PC-9 (cell line): ENCODE measurements at regions not wholly inside any gene's neighbourhood (a gene's known extent, or its start where the extent isn't known, plus 50 kb on each side); places are given as distances from the start of the nearest gene placed in this dataset.

Experiments
- BruUV-seq: library from RNA; stranded (reverse); fragments of 400-500 nt; replicated peaks from 2 replicates; lab custom pipeline; 2021; lab: Mats Ljungman, UMichigan
- CTCF ChIA-PET: fragments of 300-600 bp; sonication (Branson Sonifier 250); formaldehyde crosslinking; loops from one replicate; lab custom pipeline; 2022; ENCODE audit warnings: antibody characterized with exemption; lab: Charles Lee
- POLR2A ChIA-PET: fragments of 300-600 bp; sonication (Branson Sonifier 250); formaldehyde crosslinking; loops from one replicate; lab custom pipeline; 2022; ENCODE audit warnings: antibody characterized with exemption; ENCODE audit not compliant: unreplicated experiment; lab: Charles Lee
- DNase-seq, 2 experiments: peaks; one replicate each; pipeline versions ENCODE4 v3.0.0 to v3.0.0-alpha.2; 2015 to 2022; ENCODE audit warnings: mixed read lengths in 1 of 2
- H2AFZ ChIP-seq: fragments of 200-600 bp; sonication (generic); 2 replicates; pipeline ENCODE4 v1.8.1; 2017; ENCODE audit warnings: antibody characterized with exemption
- H3F3A ChIP-seq: fragments of 200-600 bp; sonication (generic); 2 replicates; pipeline ENCODE4 v1.8.1; 2017; ENCODE audit warnings: antibody characterized with exemption, mild to moderate bottlenecking, low read depth; ENCODE audit not compliant: insufficient read depth
- H3K27ac ChIP-seq: fragments of 200-600 bp; sonication (generic); 2 replicates; pipeline ENCODE4 v1.6.1; 2016; ENCODE audit warnings: mixed run types
- H3K27me3 ChIP-seq: fragments of 200-600 bp; sonication (generic); 2 replicates; pipeline ENCODE4 v1.6.1; 2016; ENCODE audit warnings: low read depth, mixed run types; ENCODE audit not compliant: insufficient read depth
- H3K36me3 ChIP-seq: fragments of 200-600 bp; sonication (generic); 2 replicates; pipeline ENCODE4 v1.6.1; 2016; ENCODE audit warnings: low read depth, mixed run types
- H3K4me1 ChIP-seq: fragments of 200-600 bp; sonication (generic); replicated peaks from 2 replicates; pipeline ENCODE4 v1.6.1; 2016; ENCODE audit warnings: mixed run types; ENCODE audit not compliant: insufficient read depth
- H3K4me2 ChIP-seq: fragments of 200-600 bp; sonication (generic); 2 replicates; pipeline ENCODE4 v1.6.1; 2017; ENCODE audit warnings: mixed run types
- H3K4me3 ChIP-seq: fragments of 200-600 bp; sonication (generic); 2 replicates; pipeline ENCODE4 v1.6.1; 2016; ENCODE audit warnings: mixed run types
- H3K79me2 ChIP-seq: fragments of 200-600 bp; sonication (generic); 2 replicates; pipeline ENCODE4 v1.6.1; 2017; ENCODE audit warnings: low read depth, mixed run types
- H3K9me2 ChIP-seq: fragments of 200-600 bp; sonication (generic); 2 replicates; pipeline ENCODE4 v1.8.1; 2017; ENCODE audit warnings: mild to moderate bottlenecking; ENCODE audit not compliant: insufficient read depth
- H3K9me3 ChIP-seq: fragments of 200-600 bp; sonication (generic); 2 replicates; pipeline ENCODE4 v1.8.1; 2016; ENCODE audit warnings: low read depth; ENCODE audit not compliant: insufficient read depth
- H4K20me1 ChIP-seq: fragments of 200-600 bp; sonication (generic); 2 replicates; pipeline ENCODE4 v1.8.1; 2017; ENCODE audit not compliant: insufficient read depth
- CTCF ChIP-seq: fragments of 200-600 bp; sonication (generic); conservative IDR thresholded peaks from 2 replicates; pipeline ENCODE4 v1.6.1; 2017; ENCODE audit warnings: mixed run types, antibody characterized with exemption, mild to moderate bottlenecking, moderate library complexity
- EZH2 ChIP-seq: fragments of 200-600 bp; sonication (generic); IDR thresholded peaks from 2 replicates; pipeline ENCODE4 v1.8.0; 2017; ENCODE audit warnings: antibody characterized with exemption, low read depth
- intact Hi-C: fragments of 100-400 bp; cut with micrococcal nuclease; formaldehyde crosslinking; loops from one replicate; pipeline ENCODE4 v1.10.0; 2022; ENCODE audit not compliant: unreplicated experiment

GRCh38 chr10:3393958-3394357, 221.4 kb upstream of the PITRM1 start:
- Histone ChIP-seq H2AFZ (no peak overlapping the region), H3K36me3 (no peaks in the 10 kb centered on the region), H3K9me2 (no peaks in the 10 kb centered on the region), H3K4me1 (no peaks in the 10 kb centered on the region), H3K4me2 (no peak overlapping the region), H3K79me2 (no peaks in the 10 kb centered on the region), H3K4me3 (no peak overlapping the region), H3K27ac (no peak overlapping the region), H3F3A (no peaks in the 10 kb centered on the region), H3K27me3 (no peaks in the 10 kb centered on the region), H3K9me3 (no peaks in the 10 kb centered on the region), H4K20me1 (no peaks in the 10 kb centered on the region)
- CTCF ChIA-PET: no interaction called here
- no TSS peak for BruUV-seq
- no peak for DNase-seq
- TF ChIP-seq CTCF (no peak), EZH2 (no peak)
- POLR2A ChIA-PET: no interaction called here
- intact Hi-C loops: no loop called here

- Histone ChIP-seq H3F3A (no peaks in the 10 kb centered on the region), H3K27me3 (no peaks in the 10 kb centered on the region), H3K9me3 (no peaks in the 10 kb centered on the region), H3K4me1 (no peaks in the 10 kb centered on the region), H3K36me3 (no peaks in the 10 kb centered on the region), H3K9me2 (no peaks in the 10 kb centered on the region), H3K79me2 (no peaks in the 10 kb centered on the region), H3K27ac (no peak overlapping the region), H4K20me1 (no peaks in the 10 kb centered on the region), H3K4me3 (no peak overlapping the region), H3K4me2 (no peak overlapping the region), H2AFZ (no peak overlapping the region)
- POLR2A ChIA-PET: interaction anchor here (0.6 kb wide), 2 partner anchors 394 to 1235 kb away, joined by 3 to 5 read pairs; partner anchors contain the start of gene KLF6
- no peak for DNase-seq
- BruUV-seq: no TSS peak
- CTCF ChIA-PET: no interaction called here
- no peak for TF ChIP-seq EZH2
- intact Hi-C loops: no loop called here
Measured at GRCh38 chr10:3391657-3392056, 219.1 kb upstream of the PITRM1 start.

GRCh38 chr10:3389130-3389529, 216.5 kb upstream of the PITRM1 start:
- POLR2A ChIA-PET: interaction anchor here (0.7 kb wide), 1 partner anchor 87 kb away, joined by 5 read pairs; no protein-coding TSS in a partner anchor

More at GRCh38 chr10:3389130-3389529, 216.5 kb upstream of the PITRM1 start:
- intact Hi-C loops: no loop called here
- Histone ChIP-seq H3K27me3 (no peaks in the 10 kb centered on the region), H3F3A (no peaks in the 10 kb centered on the region), H3K4me1 (no peaks in the 10 kb centered on the region), H3K9me3 (no peaks in the 10 kb centered on the region), H4K20me1 (no peaks in the 10 kb centered on the region), H2AFZ (no peak overlapping the region), H3K79me2 (no peaks in the 10 kb centered on the region), H3K36me3 (no peaks in the 10 kb centered on the region), H3K9me2 (no peaks in the 10 kb centered on the region), H3K4me2 (no peak overlapping the region), H3K4me3 (no peak overlapping the region), H3K27ac (no peak overlapping the region)
- no peak for TF ChIP-seq EZH2
- TF ChIP-seq CTCF: no peak
- no peak for DNase-seq
- no TSS peak for BruUV-seq
- CTCF ChIA-PET: interaction anchor here (0.6 kb wide), 1 partner anchor 494 kb away, joined by 5 read pairs; no protein-coding TSS in a partner anchor
